A549 (cell line): ENCODE measurements at regions not wholly inside any gene's neighbourhood (a gene's known extent, or its start where the extent isn't known, plus 50 kb on each side); places are given as distances from the start of the nearest gene placed in this dataset.

Experiments used
- ATAC-seq, 2 experiments: fragments of 200-7000 bp in 1 of 2; fragments of >200 bp in 1 of 2; cut with Nextera tagmentation in 1 of 2; cut with Tn5 transposase in 1 of 2; 3 replicates each; pipeline versions ENCODE4 v1.8.0 to v1.9.1; 2018 to 2020; ENCODE audit warnings: mild to moderate bottlenecking in 1 of 2, moderate library complexity in 1 of 2
- CTCF ChIA-PET: fragments of 300-600 bp; sonication (Branson Sonifier 250); formaldehyde crosslinking; extraction: SDS; loops from one replicate; lab custom pipeline; 2021; ENCODE audit warnings: antibody characterized with exemption, inconsistent platforms; lab: Yijun Ruan, JAX
- POLR2A ChIA-PET: fragments of 350-600 bp; formaldehyde crosslinking; extraction: SDS; loops from one replicate; lab custom pipeline; 2021; ENCODE audit warnings: antibody characterized with exemption, inconsistent platforms; lab: Yijun Ruan, JAX
- DNase-seq, 2 experiments: peaks; one replicate each; pipeline versions ENCODE4 v3.0.0 to v3.0.0-alpha.2; 2011 to 2016; ENCODE audit warnings: low read depth in 1 of 2, low spot score in 1 of 2
- FAIRE-seq: peaks from 2 replicates; lab custom pipeline; 2011; peaks lifted over from hg19 to GRCh38; lab: Jason Lieb, UNC
- H3K27ac ChIP-seq, 2 experiments: fragments of >200 bp; sonication (Bioruptor Twin); formaldehyde crosslinking; 3 replicates each; pipeline ENCODE4 v1.5.1; 2016 to 2017
- H3K4me1 ChIP-seq: fragments of >200 bp; sonication (Bioruptor Twin); formaldehyde crosslinking; 3 replicates; pipeline ENCODE4 v1.6.1; 2016
- H3K4me2 ChIP-seq: fragments of >200 bp; sonication (Bioruptor Twin); formaldehyde crosslinking; 3 replicates; pipeline ENCODE4 v1.6.1; 2016
- H3K4me3 ChIP-seq: fragments of >200 bp; sonication (Bioruptor Twin); formaldehyde crosslinking; 3 replicates; pipeline ENCODE4 v1.5.1; 2016
- H3K9me3 ChIP-seq: fragments of >200 bp; sonication (Bioruptor Twin); formaldehyde crosslinking; 3 replicates; pipeline ENCODE4 v1.6.1; 2016
- EHMT2 ChIP-seq: fragments of 200-600 bp; sonication (generic); IDR thresholded peaks from 2 replicates; pipeline ENCODE4 v1.6.1; 2016; ENCODE audit warnings: antibody characterized with exemption, low read depth, mild to moderate bottlenecking, moderate library complexity
- EP300 ChIP-seq, 2 experiments: fragments of >200 bp; sonication (Bioruptor Twin); formaldehyde crosslinking; IDR thresholded peaks; 2 replicates in 1 of 2; 3 replicates in 1 of 2; pipeline ENCODE4 v1.6.1; 2016 to 2017
- GATA3 ChIP-seq: IDR thresholded peaks from 2 replicates; pipeline ENCODE4 v1.6.1; 2012; ENCODE audit warnings: borderline replicate concordance
- HOXB5 ChIP-seq: fragments of 250-450 bp; sonication (Bioruptor Pico); IDR thresholded peaks from 2 replicates; pipeline ENCODE4 v1.5.0; 2020; ENCODE audit warnings: mild to moderate bottlenecking, moderate library complexity
- JUN ChIP-seq, 2 experiments: fragments of >200 bp; sonication (Bioruptor Twin); formaldehyde crosslinking; IDR thresholded peaks; 2 replicates in 1 of 2; 3 replicates in 1 of 2; pipeline ENCODE4 v1.6.1; 2016 to 2017
- JUNB ChIP-seq: fragments of >200 bp; sonication (Bioruptor Twin); formaldehyde crosslinking; IDR thresholded peaks from 2 replicates; pipeline ENCODE4 v1.6.1; 2016
- KDM1A ChIP-seq: fragments of 200-600 bp; sonication (generic); IDR thresholded peaks from 2 replicates; pipeline ENCODE4 v1.6.1; 2016; ENCODE audit warnings: low read depth, mild to moderate bottlenecking
- RAD21 ChIP-seq, 2 experiments: fragments of >200 bp in 1 of 2; sonication (Bioruptor Twin) in 1 of 2; formaldehyde crosslinking in 1 of 2; IDR thresholded peaks in 1 of 2; conservative IDR thresholded peaks in 1 of 2; 2 replicates in 1 of 2; 3 replicates in 1 of 2; pipeline ENCODE4 v1.6.1; 2012 to 2018; ENCODE audit warnings: inconsistent platforms in 1 of 2
- RARB ChIP-seq: fragments of 250-450 bp; sonication (Bioruptor Pico); IDR thresholded peaks from 2 replicates; pipeline ENCODE4 v1.8.0; 2021; ENCODE audit warnings: mild to moderate bottlenecking, moderate library complexity
- SMC3 ChIP-seq: fragments of >200 bp; sonication (Bioruptor Twin); formaldehyde crosslinking; IDR thresholded peaks from 3 replicates; pipeline ENCODE4 v1.6.1; 2018; ENCODE audit warnings: inconsistent platforms
- SREBF2 ChIP-seq: fragments of 450-650 bp; IDR thresholded peaks from 2 replicates; pipeline ENCODE4 v1.6.1; 2014; ENCODE audit warnings: mild to moderate bottlenecking, moderate library complexity
- TFCP2L1 ChIP-seq: fragments of 250-450 bp; sonication (Bioruptor Pico); IDR thresholded peaks from 2 replicates; pipeline ENCODE4 v1.5.0; 2021; ENCODE audit warnings: mild to moderate bottlenecking
- ZFP36 ChIP-seq: fragments of 450-650 bp; IDR thresholded peaks from 2 replicates; pipeline ENCODE4 v1.6.1; 2014; ENCODE audit warnings: borderline replicate concordance; ENCODE audit not compliant: partially characterized antibody
- WGBS: methylation state at CpG from one replicate; pipeline ENCODE4 v1.1.6; 2017; ENCODE audit errors: missing lambda C conversion rate; 5-methylcytosine and 5-hydroxymethylcytosine counted together
- TF ChIP-seq, protein P1 (sequence below): fragments of 250-450 bp; sonication (Bioruptor Pico); IDR thresholded peaks from 2 replicates; pipeline ENCODE4 v1.5.0; 2020; ENCODE audit warnings: low read depth, mild to moderate bottlenecking, moderate library complexity
- TF ChIP-seq, protein P2 (sequence below): fragments of >200 bp; sonication (Bioruptor Twin); formaldehyde crosslinking; IDR thresholded peaks from 3 replicates; pipeline ENCODE4 v1.6.1; 2016
- TF ChIP-seq, protein P3 (sequence below): fragments of 200-600 bp; sonication (generic); IDR thresholded peaks from 2 replicates; pipeline ENCODE4 v1.6.1; 2016; ENCODE audit warnings: antibody characterized with exemption, mild to moderate bottlenecking, moderate library complexity
- TF ChIP-seq, protein P4 (sequence below): fragments of 150-350 bp; IDR thresholded peaks from 2 replicates; pipeline ENCODE4 v1.6.1; 2014; ENCODE audit warnings: low read depth, mild to moderate bottlenecking, low read length

DNA sequence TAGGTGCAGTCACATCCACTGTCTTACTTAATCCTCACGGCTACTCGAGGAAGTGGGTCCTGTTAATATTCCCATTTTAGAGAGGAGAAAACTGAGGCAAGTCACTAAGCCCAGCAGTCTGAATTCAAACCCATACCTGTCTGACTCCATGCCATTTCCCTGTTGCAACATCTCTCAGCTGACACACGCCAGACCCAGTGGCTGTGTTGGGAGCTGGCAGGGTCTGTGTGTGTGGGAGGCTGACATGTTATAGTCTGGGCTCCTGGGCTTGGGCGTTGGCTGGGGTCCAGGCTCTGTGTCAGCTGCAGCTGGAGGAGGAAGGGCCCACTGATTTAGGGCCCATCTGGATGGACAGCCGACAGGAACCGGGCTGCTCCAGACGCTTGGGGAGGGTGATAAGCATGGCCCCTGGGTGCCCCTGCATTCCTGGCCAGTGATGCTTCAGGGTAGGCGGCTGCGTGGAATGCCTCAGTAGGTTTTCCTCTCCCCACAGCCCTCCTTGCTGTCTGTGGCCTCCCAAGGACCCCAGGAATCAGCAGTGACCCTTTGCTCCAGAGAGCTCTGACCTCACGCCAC, 562.5 kb downstream of the MN1 start (continued):
- TF ChIP-seq, protein P1, sequence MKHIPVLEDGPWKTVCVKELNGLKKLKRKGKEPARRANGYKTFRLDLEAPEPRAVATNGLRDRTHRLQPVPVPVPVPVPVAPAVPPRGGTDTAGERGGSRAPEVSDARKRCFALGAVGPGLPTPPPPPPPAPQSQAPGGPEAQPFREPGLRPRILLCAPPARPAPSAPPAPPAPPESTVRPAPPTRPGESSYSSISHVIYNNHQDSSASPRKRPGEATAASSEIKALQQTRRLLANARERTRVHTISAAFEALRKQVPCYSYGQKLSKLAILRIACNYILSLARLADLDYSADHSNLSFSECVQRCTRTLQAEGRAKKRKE (CRISPR knock-in tag), result no peak
- TF ChIP-seq KDM1A (peak; percentile 76; the same call in 1 of the 2 replicates), SREBF2 (no peak), TFCP2L1 (CRISPR knock-in tag) (no peak), JUN (IDR thresholded peaks at IDR 0.05) (peak; percentile 51 to 69; a peak in 3 of 5 replicates)
- TF ChIP-seq, protein P2, sequence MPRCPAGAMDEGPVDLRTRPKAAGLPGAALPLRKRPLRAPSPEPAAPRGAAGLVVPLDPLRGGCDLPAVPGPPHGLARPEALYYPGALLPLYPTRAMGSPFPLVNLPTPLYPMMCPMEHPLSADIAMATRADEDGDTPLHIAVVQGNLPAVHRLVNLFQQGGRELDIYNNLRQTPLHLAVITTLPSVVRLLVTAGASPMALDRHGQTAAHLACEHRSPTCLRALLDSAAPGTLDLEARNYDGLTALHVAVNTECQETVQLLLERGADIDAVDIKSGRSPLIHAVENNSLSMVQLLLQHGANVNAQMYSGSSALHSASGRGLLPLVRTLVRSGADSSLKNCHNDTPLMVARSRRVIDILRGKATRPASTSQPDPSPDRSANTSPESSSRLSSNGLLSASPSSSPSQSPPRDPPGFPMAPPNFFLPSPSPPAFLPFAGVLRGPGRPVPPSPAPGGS, result peak; percentile 58; the same call in 1 of the 3 replicates

DNA sequence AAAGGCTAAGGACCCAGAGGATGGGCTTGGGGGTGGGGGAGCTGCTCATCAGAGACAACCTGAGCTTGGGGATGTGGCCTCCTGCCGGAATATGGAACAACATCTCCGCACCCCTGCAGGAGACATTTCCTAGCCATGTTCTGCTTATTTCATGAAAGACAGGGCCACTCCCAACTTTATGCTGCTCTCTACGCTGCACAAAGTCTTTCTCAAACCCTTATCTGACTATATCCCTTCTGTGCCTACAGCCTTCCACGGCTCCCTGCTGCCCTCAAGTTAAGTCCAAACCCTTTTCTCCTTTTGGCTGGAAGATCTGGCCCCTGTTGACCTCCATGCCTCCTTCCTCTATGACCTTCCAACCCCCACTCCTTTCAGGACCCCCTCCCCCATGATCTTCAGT, 562.0 kb downstream of the MN1 start:
- peak in 1 of 2 experiments; percentile 7; a peak in 1 of 5 replicates for TF ChIP-seq EP300 (IDR thresholded peaks at IDR 0.05)
- TF ChIP-seq JUNB, result 0 out of 2 replicates have a peak, but pooled peaks have one; percentile 1
- TF ChIP-seq RAD21 (conservative IDR thresholded peaks at IDR 0.05 in 1 of 2, IDR thresholded peaks at IDR 0.05 in 1 of 2), result peak in 1 of 2 experiments; percentile 15; a peak in 1 of 5 replicates
- TF ChIP-seq JUN (IDR thresholded peaks at IDR 0.05), result 0 out of 5 replicates have a peak, but pooled peaks of 1 of the 2 experiments have one; percentile 13
- no peak for TF ChIP-seq RARB (CRISPR knock-in tag)
- ChIA-PET POLR2A (interaction anchor here (1.0 to 1.3 kb wide), 2 partner anchors 16 to 126 kb away, joined by 3 read pairs; no protein-coding TSS in a partner anchor), CTCF (interaction anchor here (0.8 to 1.3 kb wide), 5 partner anchors 92 to 130 kb away, joined by 3 to 4 read pairs (median 4); no protein-coding TSS in a partner anchor)
- 41% methylated on average over 3 of the region's 4 CpGs for WGBS
- FAIRE-seq, result no peak
- Histone ChIP-seq H3K4me3 (no peak overlapping the region), H3K4me2 (peak overlapping the region; percentile 49), H3K27ac (peak overlapping the region; percentile 93 to 99), H3K4me1 (peaks cover 60% of the 10 kb centered on the region), H3K9me3 (peaks cover 5% of the 10 kb centered on the region; the same call in 2 of the 3 replicates)
- no peak for DNase-seq
- no peak; a peak in 1 of 6 replicates for ATAC-seq

DNA sequence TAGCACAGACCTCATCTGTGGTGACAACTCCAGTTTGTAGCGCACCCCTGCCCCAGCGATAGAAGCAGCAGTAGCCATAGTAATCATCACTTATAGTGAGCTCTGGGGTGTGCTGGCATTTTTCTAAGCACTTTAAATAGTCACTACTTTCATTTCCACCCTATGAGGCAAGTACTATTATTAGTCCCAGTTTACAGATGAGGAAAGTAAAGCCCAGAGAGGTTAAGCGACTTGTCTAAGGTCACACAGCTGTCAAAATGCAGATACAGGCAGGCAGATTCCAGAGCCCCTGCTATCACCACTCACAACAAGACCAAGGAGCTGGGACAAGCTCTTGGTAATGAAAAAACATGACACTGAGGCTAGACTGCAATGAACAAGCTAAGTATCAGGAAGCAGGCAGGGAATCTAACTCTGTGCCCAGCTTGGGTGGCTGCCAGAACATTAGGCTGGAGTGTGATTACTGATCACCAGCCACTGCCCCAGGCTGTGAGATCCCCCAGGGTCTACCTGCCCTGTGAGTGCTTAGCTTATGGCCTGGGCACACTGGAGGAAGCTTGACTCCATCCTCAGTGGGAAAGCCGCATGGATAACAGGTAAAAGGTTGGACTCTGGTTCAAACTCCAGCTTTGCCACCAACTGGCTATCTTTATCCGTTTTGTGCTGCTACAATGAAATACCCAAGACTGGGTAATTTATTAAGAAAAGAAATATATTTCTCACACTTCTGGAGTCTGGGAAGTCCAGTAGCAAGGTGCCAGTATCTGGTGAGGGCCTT, 561.1 kb downstream of the MN1 start:
- CTCF ChIA-PET, result no interaction called here
- Histone ChIP-seq H3K4me1 (peaks cover 63% of the 10 kb centered on the region), H3K27ac (peak overlapping the region; percentile 93 to 99), H3K4me2 (peak overlapping the region; percentile 49; the same call in 2 of the 3 replicates), H3K9me3 (peaks cover 10% of the 10 kb centered on the region), H3K4me3 (no peak overlapping the region)
- ATAC-seq, result no peak
- WGBS, result 60% methylated on average over 5 of the region's 5 CpGs
- POLR2A ChIA-PET, result no interaction called here
- DNase-seq, result no peak
- TF ChIP-seq ZFP36, result peak; percentile 58
- no peak for TF ChIP-seq EHMT2
- TF ChIP-seq TFCP2L1 (CRISPR knock-in tag), result no peak
- TF ChIP-seq HOXB5 (CRISPR knock-in tag), result no peak
- TF ChIP-seq, all 56 proteins: peak for 1
- FAIRE-seq, result no peak

DNA sequence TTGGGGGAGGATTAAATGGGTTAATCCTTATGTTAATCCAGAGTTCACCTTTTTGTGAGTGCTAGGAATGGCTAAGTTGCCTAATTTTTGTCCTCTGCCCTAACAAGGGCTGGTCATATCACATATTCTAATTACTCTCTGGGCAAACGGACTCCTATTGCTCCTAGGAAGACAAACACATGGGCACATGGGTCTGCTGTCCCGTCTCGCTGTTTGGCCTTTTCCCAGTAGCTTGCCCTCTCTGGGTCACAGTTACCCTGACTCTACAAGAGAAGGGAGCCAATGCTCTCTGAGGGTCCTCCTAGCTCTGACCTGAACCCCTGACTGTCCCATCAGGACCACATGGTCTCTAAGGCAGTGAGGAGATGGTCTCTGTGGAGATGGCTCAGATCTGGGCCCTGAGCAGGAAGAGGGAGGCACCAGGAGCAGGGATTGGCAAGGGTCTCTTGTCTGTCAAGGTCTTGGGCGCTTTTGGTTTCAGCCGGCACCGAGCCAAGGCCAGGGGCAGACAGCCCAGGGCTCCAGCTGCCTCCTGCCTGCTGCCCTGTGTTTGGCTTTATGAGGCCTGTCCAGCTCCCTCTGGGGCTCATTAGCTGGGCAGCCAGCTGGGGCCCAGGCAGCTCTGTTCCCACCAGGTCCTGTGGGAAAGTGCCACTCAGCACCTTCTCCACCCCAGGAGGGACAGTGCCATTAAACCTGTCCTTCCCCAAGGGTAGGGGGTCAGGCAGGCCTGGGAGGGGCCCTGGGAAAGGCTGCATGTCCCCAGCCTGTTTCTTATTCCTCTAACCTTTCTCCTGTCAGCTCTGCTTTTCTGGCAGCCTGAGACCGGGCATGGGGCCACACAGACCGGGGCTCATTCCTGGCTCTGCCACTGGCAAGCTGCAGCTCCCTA, 559.9 kb downstream of the MN1 start:
- FAIRE-seq, result no peak
- H3K4me1 ChIP-seq, result peaks cover 63% of the 10 kb centered on the region
- TF ChIP-seq, protein P3, sequence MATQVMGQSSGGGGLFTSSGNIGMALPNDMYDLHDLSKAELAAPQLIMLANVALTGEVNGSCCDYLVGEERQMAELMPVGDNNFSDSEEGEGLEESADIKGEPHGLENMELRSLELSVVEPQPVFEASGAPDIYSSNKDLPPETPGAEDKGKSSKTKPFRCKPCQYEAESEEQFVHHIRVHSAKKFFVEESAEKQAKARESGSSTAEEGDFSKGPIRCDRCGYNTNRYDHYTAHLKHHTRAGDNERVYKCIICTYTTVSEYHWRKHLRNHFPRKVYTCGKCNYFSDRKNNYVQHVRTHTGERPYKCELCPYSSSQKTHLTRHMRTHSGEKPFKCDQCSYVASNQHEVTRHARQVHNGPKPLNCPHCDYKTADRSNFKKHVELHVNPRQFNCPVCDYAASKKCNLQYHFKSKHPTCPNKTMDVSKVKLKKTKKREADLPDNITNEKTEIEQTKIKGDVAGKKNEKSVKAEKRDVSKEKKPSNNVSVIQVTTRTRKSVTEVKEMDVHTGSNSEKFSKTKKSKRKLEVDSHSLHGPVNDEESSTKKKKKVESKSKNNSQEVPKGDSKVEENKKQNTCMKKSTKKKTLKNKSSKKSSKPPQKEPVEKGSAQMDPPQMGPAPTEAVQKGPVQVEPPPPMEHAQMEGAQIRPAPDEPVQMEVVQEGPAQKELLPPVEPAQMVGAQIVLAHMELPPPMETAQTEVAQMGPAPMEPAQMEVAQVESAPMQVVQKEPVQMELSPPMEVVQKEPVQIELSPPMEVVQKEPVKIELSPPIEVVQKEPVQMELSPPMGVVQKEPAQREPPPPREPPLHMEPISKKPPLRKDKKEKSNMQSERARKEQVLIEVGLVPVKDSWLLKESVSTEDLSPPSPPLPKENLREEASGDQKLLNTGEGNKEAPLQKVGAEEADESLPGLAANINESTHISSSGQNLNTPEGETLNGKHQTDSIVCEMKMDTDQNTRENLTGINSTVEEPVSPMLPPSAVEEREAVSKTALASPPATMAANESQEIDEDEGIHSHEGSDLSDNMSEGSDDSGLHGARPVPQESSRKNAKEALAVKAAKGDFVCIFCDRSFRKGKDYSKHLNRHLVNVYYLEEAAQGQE, result no peak
- TF ChIP-seq ZFP36 (peak; percentile 16), EHMT2 (no peak), GATA3 (no peak), SMC3 (no peak)
- TF ChIP-seq, protein P1 (CRISPR knock-in tag), result 0 out of 2 replicates have a peak, but pooled peaks have one; percentile 20
- TF ChIP-seq, protein P4, sequence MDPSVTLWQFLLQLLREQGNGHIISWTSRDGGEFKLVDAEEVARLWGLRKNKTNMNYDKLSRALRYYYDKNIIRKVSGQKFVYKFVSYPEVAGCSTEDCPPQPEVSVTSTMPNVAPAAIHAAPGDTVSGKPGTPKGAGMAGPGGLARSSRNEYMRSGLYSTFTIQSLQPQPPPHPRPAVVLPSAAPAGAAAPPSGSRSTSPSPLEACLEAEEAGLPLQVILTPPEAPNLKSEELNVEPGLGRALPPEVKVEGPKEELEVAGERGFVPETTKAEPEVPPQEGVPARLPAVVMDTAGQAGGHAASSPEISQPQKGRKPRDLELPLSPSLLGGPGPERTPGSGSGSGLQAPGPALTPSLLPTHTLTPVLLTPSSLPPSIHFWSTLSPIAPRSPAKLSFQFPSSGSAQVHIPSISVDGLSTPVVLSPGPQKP, result no peak
- ChIA-PET CTCF (interaction anchor here (1.5 kb wide), 1 partner anchor 9 kb away, joined by 5 read pairs; no protein-coding TSS in a partner anchor), POLR2A (interaction anchor here (1.1 kb wide), 1 partner anchor 560 kb away, joined by 3 read pairs; the partner anchor contains the start of gene MN1)
- DNase-seq, result no peak
- peaks cover 10% of the 10 kb centered on the region for H3K9me3 ChIP-seq
- no peak overlapping the region for H3K4me3 ChIP-seq
- H3K27ac ChIP-seq, result peak overlapping the region; percentile 93 to 99
- 85% methylated on average over 7 of the region's 8 CpGs for WGBS
- peak overlapping the region; percentile 64; the same call in 2 of the 3 replicates for H3K4me2 ChIP-seq
- ATAC-seq, result no peak; a peak in 3 of 6 replicates
